Sigmoid colon (tissue), 4 donors: ENCODE measurements at regions not wholly inside any gene's neighbourhood (a gene's known extent, or its start where the extent isn't known, plus 50 kb on each side); places are given as distances from the start of the nearest gene placed in this dataset.

Source experiments
- EP300 ChIP-seq, 4 donors: sonication (generic); formaldehyde crosslinking; IDR thresholded peaks; one replicate each; pipeline ENCODE4 v1.6.1; 2017; ENCODE audit warnings: antibody characterized with exemption in 4 of 4
- POLR2A ChIP-seq, 2 donors: fragments of 450-650 bp; IDR thresholded peaks; one replicate each; pipeline ENCODE4 v1.6.1; 2016; ENCODE audit warnings: antibody characterized with exemption in 2 of 2, mild to moderate bottlenecking in 2 of 2, moderate library complexity in 2 of 2
- TF ChIP-seq, protein P1 (sequence below), 4 experiments: fragments of 450-650 bp in 3 of 4; fragments of 200-600 bp in 1 of 4; IDR thresholded peaks; one replicate each; pipeline ENCODE4 v1.5.1; 2016 to 2019; ENCODE audit warnings: antibody characterized with exemption in 4 of 4, mild to moderate bottlenecking in 3 of 4, moderate library complexity in 2 of 4

DNA sequence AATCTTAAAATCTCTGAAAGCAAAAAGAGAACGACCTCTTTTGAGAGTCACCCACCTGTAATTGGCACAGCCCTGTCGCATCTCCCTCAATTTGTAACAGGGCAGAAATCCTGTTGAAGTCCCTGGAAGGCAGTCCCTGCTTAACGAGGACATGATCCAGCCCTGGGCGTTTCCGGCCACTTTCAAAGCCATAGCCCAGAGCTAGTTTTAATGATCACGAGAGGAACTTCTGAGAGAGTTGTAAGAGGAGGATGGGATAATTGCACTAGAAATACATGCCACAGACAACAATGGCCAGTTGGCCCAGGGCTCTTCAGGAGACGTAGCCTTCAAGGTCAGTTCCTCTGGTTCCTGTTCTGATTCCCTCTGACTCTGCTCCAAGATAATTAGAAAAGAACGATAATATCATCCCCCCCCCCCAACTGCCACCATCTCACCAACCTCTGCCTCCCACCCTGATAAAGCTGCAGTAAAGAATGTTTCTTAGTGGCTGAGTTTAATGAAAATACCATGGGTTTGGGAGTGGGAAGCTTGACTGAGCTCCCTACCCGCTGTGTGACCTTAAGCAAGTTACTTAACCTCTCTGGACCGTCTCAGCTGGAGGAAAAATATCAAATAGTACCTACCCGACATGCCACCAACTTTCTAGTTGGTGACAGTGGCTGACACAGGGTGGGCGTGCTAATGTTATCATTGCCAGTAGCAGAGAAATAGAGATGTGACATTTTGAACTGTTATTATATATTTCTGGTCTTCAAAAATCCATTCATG is 140.0 kb downstream of the OMA1 start:
- TF ChIP-seq, protein P1, sequence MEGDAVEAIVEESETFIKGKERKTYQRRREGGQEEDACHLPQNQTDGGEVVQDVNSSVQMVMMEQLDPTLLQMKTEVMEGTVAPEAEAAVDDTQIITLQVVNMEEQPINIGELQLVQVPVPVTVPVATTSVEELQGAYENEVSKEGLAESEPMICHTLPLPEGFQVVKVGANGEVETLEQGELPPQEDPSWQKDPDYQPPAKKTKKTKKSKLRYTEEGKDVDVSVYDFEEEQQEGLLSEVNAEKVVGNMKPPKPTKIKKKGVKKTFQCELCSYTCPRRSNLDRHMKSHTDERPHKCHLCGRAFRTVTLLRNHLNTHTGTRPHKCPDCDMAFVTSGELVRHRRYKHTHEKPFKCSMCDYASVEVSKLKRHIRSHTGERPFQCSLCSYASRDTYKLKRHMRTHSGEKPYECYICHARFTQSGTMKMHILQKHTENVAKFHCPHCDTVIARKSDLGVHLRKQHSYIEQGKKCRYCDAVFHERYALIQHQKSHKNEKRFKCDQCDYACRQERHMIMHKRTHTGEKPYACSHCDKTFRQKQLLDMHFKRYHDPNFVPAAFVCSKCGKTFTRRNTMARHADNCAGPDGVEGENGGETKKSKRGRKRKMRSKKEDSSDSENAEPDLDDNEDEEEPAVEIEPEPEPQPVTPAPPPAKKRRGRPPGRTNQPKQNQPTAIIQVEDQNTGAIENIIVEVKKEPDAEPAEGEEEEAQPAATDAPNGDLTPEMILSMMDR (IDR thresholded peaks at IDR 0.05): no peak
- TF ChIP-seq POLR2A (IDR thresholded peaks at IDR 0.05) (no peak), EP300 (IDR thresholded peaks at IDR 0.05) (no peak)
